Suprapubic skin (tissue), 4 donors: ENCODE measurements at regions not wholly inside any gene's neighbourhood (a gene's known extent, or its start where the extent isn't known, plus 50 kb on each side); places are given as distances from the start of the nearest gene placed in this dataset.

Source experiments
- CTCF ChIP-seq, 2 donors: fragments of 200-600 bp in 1 of 2; fragments of 450-650 bp in 1 of 2; sonication (generic) in 1 of 2; IDR thresholded peaks; one replicate each; pipeline ENCODE4 v1.5.1; 2016 to 2019; ENCODE audit warnings: antibody characterized with exemption in 2 of 2, mild to moderate bottlenecking in 1 of 2, moderate library complexity in 1 of 2
- POLR2A ChIP-seq, 2 donors: fragments of 450-650 bp; IDR thresholded peaks; one replicate each; pipeline ENCODE4 v1.6.1; 2017; ENCODE audit warnings: antibody characterized with exemption in 2 of 2, mild to moderate bottlenecking in 2 of 2, moderate library complexity in 2 of 2
- POLR2AphosphoS5 ChIP-seq, 3 donors: sonication (generic); formaldehyde crosslinking; IDR thresholded peaks; one replicate each; pipeline ENCODE4 v1.6.1; 2017; ENCODE audit warnings: antibody characterized with exemption in 3 of 3

DNA sequence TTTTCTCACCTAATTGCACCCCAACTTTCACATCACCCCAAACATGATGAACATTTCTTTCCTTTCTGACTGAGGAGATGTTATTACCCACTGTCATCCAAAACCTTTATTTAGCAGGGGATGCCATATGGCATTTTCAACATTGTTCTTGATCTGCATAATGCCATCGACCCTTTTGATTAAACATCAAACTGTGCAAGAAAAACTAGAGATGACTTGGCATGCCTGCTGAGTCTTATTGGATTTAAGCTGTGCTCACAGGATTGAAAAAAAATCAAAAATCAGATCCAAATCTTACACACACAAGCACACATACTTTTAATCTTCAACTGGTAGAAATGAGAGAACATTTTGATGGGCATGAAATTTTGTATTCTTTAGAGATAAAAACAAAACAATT, 536.0 kb downstream of the TMX3 start:
- TF ChIP-seq CTCF (IDR thresholded peaks at IDR 0.05) (no peak), POLR2A (IDR thresholded peaks at IDR 0.05) (no peak), POLR2AphosphoS5 (IDR thresholded peaks at IDR 0.05) (no peak)
